Tibial nerve (tissue), 4 donors: ENCODE measurements at regions not wholly inside any gene's neighbourhood (a gene's known extent, or its start where the extent isn't known, plus 50 kb on each side); places are given as distances from the start of the nearest gene placed in this dataset.
A peak's percentile ranks its signal among the peaks of the same experiment; 100 is the strongest.

Experiments
- DNase-seq, 2 donors: peaks; one replicate each; pipeline ENCODE4 v3.0.0-alpha.2; 2019; ENCODE audit warnings: low spot score in 2 of 2
- H3K27ac ChIP-seq, 4 donors: fragments of 200-600 bp; sonication (generic) in 3 of 4; one replicate each; pipeline ENCODE4 v1.5.1; 2017 to 2019; ENCODE audit warnings: mild to moderate bottlenecking in 1 of 4
- H3K27me3 ChIP-seq, 2 donors: fragments of 200-600 bp; sonication (generic) in 1 of 2; one replicate each; pipeline versions ENCODE4 v1.5.1 to v1.6.0; 2017 to 2019
- H3K36me3 ChIP-seq, 3 donors: fragments of 200-600 bp; sonication (generic); one replicate each; pipeline ENCODE4 v1.5.1; 2018 to 2019
- H3K4me1 ChIP-seq, 4 donors: fragments of 200-600 bp; sonication (generic) in 3 of 4; one replicate each; pipeline ENCODE4 v1.5.1; 2017 to 2019
- H3K4me3 ChIP-seq, 4 donors: fragments of 200-600 bp; sonication (generic) in 3 of 4; one replicate each; pipeline ENCODE4 v1.5.1; 2017 to 2019; ENCODE audit warnings: mild to moderate bottlenecking in 1 of 4, moderate library complexity in 1 of 4
- H3K9me3 ChIP-seq, 4 donors: fragments of 200-600 bp; sonication (generic) in 3 of 4; one replicate each; pipeline ENCODE4 v1.5.1; 2017 to 2019
- EP300 ChIP-seq, 2 donors: sonication (generic); formaldehyde crosslinking; IDR thresholded peaks; one replicate each; pipeline ENCODE4 v1.6.1; 2017; ENCODE audit warnings: antibody characterized with exemption in 2 of 2, mild to moderate bottlenecking in 1 of 2
- POLR2A ChIP-seq, 2 donors: fragments of 450-650 bp; IDR thresholded peaks; one replicate each; pipeline ENCODE4 v1.6.1; 2017; ENCODE audit warnings: antibody characterized with exemption in 2 of 2, mild to moderate bottlenecking in 2 of 2, moderate library complexity in 2 of 2
- WGBS, 2 donors: methylation state at CpG; one replicate each; pipeline ENCODE4 v1.1.5; 2018; 5-methylcytosine and 5-hydroxymethylcytosine counted together
- TF ChIP-seq, protein P1 (sequence below), 5 experiments: fragments of 200-600 bp in 3 of 5; fragments of 450-650 bp in 2 of 5; sonication (generic) in 3 of 5; IDR thresholded peaks; one replicate each; pipeline ENCODE4 v1.5.1; 2016 to 2019; ENCODE audit warnings: antibody characterized with exemption in 5 of 5, mild to moderate bottlenecking in 3 of 5, moderate library complexity in 2 of 5

- no peak for DNase-seq
- no peak overlapping the region for H3K4me3 ChIP-seq
- WGBS, 2 donors, result 79 to 82% methylated on average over 4 of the region's 4 CpGs
- no peaks in the 10 kb centered on the region for H3K9me3 ChIP-seq
- no peaks in the 10 kb centered on the region for H3K4me1 ChIP-seq
- no peak for TF ChIP-seq POLR2A (IDR thresholded peaks at IDR 0.05)
- TF ChIP-seq EP300 (IDR thresholded peaks at IDR 0.05), result no peak
- H3K36me3 ChIP-seq, result no peaks in the 10 kb centered on the region
- H3K27me3 ChIP-seq, result no peaks in the 10 kb centered on the region
- H3K27ac ChIP-seq, result no peak overlapping the region
Observed at GRCh38 chr6:15065261-15065989, 180.4 kb upstream of the JARID2 start.

DNA sequence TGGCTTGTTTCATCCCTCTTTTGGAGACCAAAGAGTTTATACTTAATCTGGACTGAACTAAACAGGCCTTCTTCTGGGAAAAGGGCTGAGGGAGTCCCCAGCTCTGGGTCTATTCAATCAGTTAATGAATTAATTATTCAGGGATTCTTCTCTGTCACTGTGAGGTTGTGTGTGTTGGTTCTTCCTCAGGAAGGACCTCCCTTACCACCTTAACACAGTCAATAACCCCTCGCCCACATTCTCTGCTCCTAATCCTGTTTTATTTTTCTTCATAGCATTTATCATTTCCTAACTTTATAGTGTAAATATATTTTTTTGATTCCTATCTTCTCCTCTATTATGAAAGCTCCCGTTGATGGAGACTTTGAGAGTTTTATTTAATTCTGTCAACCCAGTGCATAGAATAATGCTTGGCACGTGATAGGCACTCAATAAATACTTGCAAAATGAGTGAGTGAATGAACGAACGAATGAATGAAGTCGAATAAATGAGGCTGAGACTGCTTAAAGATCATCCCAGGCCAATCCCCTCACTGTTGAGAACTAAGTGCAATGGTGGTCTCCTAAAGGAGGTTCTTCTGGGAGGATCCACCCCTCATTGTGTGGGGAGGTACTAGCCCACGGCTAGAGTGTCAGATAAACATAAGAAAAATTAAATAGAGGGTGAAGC, 179.6 kb upstream of the JARID2 start:
- no peak for TF ChIP-seq EP300 (IDR thresholded peaks at IDR 0.05)
- TF ChIP-seq, protein P1, sequence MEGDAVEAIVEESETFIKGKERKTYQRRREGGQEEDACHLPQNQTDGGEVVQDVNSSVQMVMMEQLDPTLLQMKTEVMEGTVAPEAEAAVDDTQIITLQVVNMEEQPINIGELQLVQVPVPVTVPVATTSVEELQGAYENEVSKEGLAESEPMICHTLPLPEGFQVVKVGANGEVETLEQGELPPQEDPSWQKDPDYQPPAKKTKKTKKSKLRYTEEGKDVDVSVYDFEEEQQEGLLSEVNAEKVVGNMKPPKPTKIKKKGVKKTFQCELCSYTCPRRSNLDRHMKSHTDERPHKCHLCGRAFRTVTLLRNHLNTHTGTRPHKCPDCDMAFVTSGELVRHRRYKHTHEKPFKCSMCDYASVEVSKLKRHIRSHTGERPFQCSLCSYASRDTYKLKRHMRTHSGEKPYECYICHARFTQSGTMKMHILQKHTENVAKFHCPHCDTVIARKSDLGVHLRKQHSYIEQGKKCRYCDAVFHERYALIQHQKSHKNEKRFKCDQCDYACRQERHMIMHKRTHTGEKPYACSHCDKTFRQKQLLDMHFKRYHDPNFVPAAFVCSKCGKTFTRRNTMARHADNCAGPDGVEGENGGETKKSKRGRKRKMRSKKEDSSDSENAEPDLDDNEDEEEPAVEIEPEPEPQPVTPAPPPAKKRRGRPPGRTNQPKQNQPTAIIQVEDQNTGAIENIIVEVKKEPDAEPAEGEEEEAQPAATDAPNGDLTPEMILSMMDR (IDR thresholded peaks at IDR 0.05), result no peak
- TF ChIP-seq POLR2A (IDR thresholded peaks at IDR 0.05), result no peak
- no peak for DNase-seq
- H3K4me1 ChIP-seq, result no peaks in the 10 kb centered on the region
- no peaks in the 10 kb centered on the region for H3K27me3 ChIP-seq
- H3K9me3 ChIP-seq, result no peaks in the 10 kb centered on the region
- 50 to 61% methylated on average over 7 of the region's 7 CpGs for WGBS, 2 donors
- peak overlapping the region in 1 of 4 donors; percentile 5 for H3K27ac ChIP-seq
- H3K4me3 ChIP-seq, result no peak overlapping the region
- no peaks in the 10 kb centered on the region for H3K36me3 ChIP-seq

GRCh38 chr6:15073344-15073789, 172.5 kb upstream of the JARID2 start:
- WGBS, 2 donors, result 31 to 38% methylated on average over 3 of the region's 3 CpGs
- H3K27me3 ChIP-seq, result no peaks in the 10 kb centered on the region
- no peaks in the 10 kb centered on the region for H3K36me3 ChIP-seq
- DNase-seq, result no peak
- H3K4me1 ChIP-seq, result peaks cover 0 to 5% (median 0%) of the 10 kb centered on the region in 4 donors
- H3K4me3 ChIP-seq, result no peak overlapping the region
- no peak for TF ChIP-seq POLR2A (IDR thresholded peaks at IDR 0.05)
- TF ChIP-seq, protein P1 (IDR thresholded peaks at IDR 0.05), result no peak
- no peaks in the 10 kb centered on the region for H3K9me3 ChIP-seq
- H3K27ac ChIP-seq, result no peak overlapping the region

- WGBS, 2 donors, result 74 to 78% methylated on average over 14 of the region's 14 CpGs
- TF ChIP-seq POLR2A (IDR thresholded peaks at IDR 0.05), result no peak
- TF ChIP-seq, protein P1 (IDR thresholded peaks at IDR 0.05), result no peak
- no peak for TF ChIP-seq EP300 (IDR thresholded peaks at IDR 0.05)
Observed at GRCh38 chr6:15073883-15074465, 171.9 kb upstream of the JARID2 start.

GRCh38 chr6:15074806-15075205, 171.1 kb upstream of the JARID2 start:
- WGBS, 2 donors, result 96 to 97% methylated on average over 10 of the region's 10 CpGs
- H3K36me3 ChIP-seq, result no peaks in the 10 kb centered on the region
- H3K27ac ChIP-seq, result no peak overlapping the region
- peaks cover 0 to 5% (median 0%) of the 10 kb centered on the region in 4 donors for H3K4me1 ChIP-seq
- H3K4me3 ChIP-seq, result no peak overlapping the region
- H3K27me3 ChIP-seq, result no peaks in the 10 kb centered on the region
- DNase-seq, result no peak
- H3K9me3 ChIP-seq, result no peaks in the 10 kb centered on the region
- TF ChIP-seq POLR2A (IDR thresholded peaks at IDR 0.05) (no peak), EP300 (IDR thresholded peaks at IDR 0.05) (no peak)
- TF ChIP-seq, protein P1 (IDR thresholded peaks at IDR 0.05), result no peak

More at GRCh38 chr6:15073883-15074465, 171.9 kb upstream of the JARID2 start:
- H3K36me3 ChIP-seq, result no peaks in the 10 kb centered on the region
- no peak overlapping the region for H3K4me3 ChIP-seq
- DNase-seq, result no peak
- no peaks in the 10 kb centered on the region for H3K27me3 ChIP-seq
- peaks cover 0 to 5% (median 0%) of the 10 kb centered on the region in 4 donors for H3K4me1 ChIP-seq
- no peak overlapping the region for H3K27ac ChIP-seq
- no peaks in the 10 kb centered on the region for H3K9me3 ChIP-seq
